RWPE1 (cell line): ENCODE measurements at regions not wholly inside any gene's neighbourhood (a gene's known extent, or its start where the extent isn't known, plus 50 kb on each side); places are given as distances from the start of the nearest gene placed in this dataset.
A peak's percentile ranks its signal among the peaks of the same experiment; 100 is the strongest.

ENCODE experiments used
- CTCF ChIA-PET: fragments of 350-600 bp; sonication (Branson Sonifier 250); formaldehyde crosslinking; extraction: SDS; loops from one replicate; lab custom pipeline; 2021; lab: Yijun Ruan, JAX
- POLR2A ChIA-PET: fragments of 400-600 bp; formaldehyde crosslinking; extraction: SDS; loops from one replicate; lab custom pipeline; 2020; ENCODE audit warnings: antibody characterized with exemption; ENCODE audit not compliant: low non-redundant PET; lab: Yijun Ruan, JAX
- DNase-seq: peaks from one replicate; pipeline ENCODE4 v3.0.0; 2012; ENCODE audit warnings: low spot score
- H3K27ac ChIP-seq: fragments of 450-650 bp; 2 replicates; pipeline ENCODE4 v1.5.1; 2017
- TF ChIP-seq, protein P1 (sequence below): fragments of 450-650 bp; conservative IDR thresholded peaks from 2 replicates; pipeline ENCODE4 v1.5.1; 2017; ENCODE audit warnings: low read depth, mild to moderate bottlenecking

DNA sequence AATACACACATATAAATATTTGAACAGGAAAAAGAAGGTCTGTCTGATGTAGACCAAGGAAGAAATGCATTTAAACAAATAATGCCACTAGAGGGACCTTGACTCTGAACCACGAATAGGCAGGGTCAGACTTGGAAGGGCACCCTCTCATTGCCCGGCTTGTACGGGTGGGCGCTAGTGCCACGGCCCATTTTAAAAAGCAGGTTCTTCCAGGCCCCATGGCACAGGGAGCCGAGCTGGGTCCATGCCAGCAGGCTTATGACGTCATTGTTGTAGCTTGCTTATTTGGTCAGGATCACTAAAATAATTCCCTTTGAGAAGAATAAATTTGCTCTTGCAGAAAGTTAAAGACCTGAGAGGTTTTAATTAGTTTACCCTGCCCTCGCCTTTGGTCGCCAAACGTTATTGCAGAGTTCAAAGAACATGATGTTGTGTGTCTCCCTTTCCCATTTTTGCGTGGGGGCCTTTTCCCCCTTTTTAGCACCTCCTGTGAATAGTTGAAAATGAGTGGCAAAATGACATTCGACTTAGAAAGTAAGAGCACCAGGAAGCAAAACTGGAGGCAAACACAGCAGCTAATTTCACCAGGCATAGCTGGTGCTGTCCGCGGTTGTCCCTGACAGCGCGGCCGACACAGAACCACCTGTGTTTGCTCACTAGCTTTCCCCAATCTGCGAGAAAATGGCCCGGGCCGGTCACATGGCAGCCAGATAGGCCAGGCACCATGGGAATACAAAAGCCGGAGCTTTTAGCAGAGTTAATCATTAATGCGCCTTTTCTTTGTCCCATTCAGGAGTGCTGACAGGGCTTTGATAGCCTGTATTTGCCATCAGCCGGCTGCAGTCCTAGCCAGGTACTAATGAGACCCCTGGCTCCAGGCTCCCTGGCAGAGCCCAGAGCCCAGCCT lies 93.8 kb downstream of the FOXA2 start:
- ChIA-PET CTCF (interaction anchor here (0.6 to 1.6 kb wide), 4 partner anchors 16 to 273 kb away, joined by 3 to 4 read pairs (median 3); no protein-coding TSS in a partner anchor), POLR2A (no interaction called here)
- TF ChIP-seq, protein P1, sequence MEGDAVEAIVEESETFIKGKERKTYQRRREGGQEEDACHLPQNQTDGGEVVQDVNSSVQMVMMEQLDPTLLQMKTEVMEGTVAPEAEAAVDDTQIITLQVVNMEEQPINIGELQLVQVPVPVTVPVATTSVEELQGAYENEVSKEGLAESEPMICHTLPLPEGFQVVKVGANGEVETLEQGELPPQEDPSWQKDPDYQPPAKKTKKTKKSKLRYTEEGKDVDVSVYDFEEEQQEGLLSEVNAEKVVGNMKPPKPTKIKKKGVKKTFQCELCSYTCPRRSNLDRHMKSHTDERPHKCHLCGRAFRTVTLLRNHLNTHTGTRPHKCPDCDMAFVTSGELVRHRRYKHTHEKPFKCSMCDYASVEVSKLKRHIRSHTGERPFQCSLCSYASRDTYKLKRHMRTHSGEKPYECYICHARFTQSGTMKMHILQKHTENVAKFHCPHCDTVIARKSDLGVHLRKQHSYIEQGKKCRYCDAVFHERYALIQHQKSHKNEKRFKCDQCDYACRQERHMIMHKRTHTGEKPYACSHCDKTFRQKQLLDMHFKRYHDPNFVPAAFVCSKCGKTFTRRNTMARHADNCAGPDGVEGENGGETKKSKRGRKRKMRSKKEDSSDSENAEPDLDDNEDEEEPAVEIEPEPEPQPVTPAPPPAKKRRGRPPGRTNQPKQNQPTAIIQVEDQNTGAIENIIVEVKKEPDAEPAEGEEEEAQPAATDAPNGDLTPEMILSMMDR = no peak
- no peak overlapping the region for H3K27ac ChIP-seq
- peak; percentile 10 for DNase-seq

DNA sequence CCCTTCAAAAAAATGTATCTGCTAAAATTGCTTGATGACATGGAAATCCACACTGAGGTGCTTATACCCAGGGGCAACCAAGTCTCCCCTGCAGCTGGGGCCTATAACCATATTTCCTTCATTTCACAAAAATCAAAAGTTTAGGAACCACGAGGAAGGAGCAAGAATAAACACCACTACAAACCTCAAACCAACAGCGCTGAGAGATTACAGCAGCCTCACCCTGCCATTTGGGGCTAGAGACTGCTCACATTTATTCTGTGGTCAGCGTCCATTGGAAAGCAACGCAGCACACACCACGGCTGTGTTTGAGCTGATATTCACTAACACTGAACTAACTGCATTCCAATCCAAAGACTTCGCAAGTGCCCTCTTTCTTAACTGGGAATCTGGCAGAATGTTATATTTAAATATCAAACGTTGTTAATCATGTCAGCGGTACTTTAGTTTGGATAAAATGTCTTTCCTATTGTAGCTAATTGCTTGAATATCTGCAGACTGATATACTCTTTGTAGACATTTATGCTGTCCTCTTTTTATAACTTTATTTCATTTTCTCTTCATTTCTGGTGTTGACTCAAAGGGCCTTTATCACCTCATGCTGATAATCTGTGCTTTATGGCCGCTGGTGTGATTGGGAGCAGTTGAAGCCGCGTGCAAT lies 94.6 kb downstream of the FOXA2 start:
- no peak overlapping the region for H3K27ac ChIP-seq
- ChIA-PET POLR2A (no interaction called here), CTCF (interaction anchor here (0.6 to 1.6 kb wide), 2 partner anchors 154 to 194 kb away, joined by 4 to 5 read pairs; no protein-coding TSS in a partner anchor)
- TF ChIP-seq, protein P1 = no peak
- no peak for DNase-seq

DNA sequence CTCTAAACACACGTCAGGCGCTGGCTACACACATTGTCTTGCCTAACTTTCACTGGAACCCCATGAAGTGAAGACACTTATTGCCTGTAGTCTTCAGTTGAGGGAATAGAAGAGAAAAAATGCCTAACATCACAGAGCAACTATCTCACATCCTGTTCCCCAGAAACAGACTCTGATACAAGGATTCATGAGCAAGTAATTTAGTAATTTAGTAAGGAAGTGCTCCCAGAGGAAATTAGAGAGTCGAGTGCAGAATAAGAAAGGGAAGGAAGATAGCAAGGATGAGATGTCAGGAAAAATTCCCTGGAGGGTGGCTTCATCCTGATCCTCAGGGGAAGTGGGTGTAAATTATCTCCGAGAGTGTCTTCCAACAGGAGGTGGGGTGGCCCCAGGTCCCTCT lies 104.0 kb downstream of the FOXA2 start:
- no peak for DNase-seq
- TF ChIP-seq, protein P1 = no peak
- POLR2A ChIA-PET = no interaction called here
- no peak overlapping the region for H3K27ac ChIP-seq
- CTCF ChIA-PET = interaction anchor here (0.5 kb wide), 1 partner anchor 19 kb away, joined by 3 read pairs; no protein-coding TSS in a partner anchor

DNA sequence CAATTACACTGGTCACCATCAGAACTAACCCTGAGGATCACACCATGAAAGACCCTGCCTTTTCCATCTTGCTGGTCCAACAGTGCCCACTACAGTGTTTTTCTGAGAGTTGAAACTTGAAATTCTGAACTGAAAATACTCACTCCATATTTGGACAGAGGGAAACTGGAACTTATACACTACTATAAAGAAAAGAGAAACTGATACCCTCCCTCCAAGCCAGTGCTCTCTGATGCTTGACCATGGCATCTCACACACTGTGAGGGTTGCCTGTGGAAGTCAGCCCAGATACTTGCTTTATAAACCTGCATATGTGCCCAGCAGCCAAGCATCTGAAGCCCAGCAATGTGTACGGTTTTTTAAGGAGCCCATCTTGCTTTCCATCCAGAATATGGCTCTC lies 108.7 kb downstream of the FOXA2 start:
- TF ChIP-seq, protein P1 = no peak
- ChIA-PET POLR2A (no interaction called here), CTCF (no interaction called here)
- DNase-seq = no peak
- no peak overlapping the region for H3K27ac ChIP-seq

DNA sequence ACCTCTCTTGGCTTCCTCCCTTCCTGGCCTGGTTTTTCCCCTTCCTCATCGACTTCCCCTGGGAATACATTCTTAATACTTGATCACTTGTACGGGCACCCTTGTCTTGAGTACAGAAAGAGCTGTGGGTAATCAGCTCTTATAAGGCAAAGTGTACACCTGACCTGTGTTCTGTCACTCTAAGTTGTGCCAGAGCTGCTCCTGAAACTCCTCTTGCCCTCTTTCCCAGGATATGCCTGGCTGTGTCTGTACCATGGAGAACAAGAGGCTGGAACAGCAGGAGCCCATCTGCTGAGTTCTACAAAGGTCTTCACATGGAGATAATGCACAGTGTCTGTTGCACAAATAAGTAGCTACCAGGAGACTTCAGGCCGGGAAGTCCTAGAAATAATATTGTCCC lies 110.1 kb downstream of the FOXA2 start:
- TF ChIP-seq, protein P1 = no peak

DNA sequence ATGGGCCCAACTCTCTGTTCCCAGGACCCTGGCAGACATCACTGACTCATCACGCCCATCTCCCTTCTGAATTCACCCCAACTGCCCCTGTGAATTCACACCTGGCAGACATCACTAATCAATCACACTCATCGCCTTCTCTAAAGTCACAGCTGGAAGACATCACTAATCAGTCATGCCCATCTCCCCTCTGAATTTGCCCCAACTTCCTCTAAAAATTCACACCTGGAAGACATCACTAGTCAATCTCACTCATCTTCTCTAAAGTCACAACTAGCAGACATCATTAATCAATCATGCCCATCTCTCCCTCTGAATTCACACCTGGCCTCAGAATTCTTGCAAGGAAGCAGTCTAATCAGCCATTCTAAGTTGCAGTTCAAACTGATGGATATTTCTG lies 111.1 kb downstream of the FOXA2 start:
- H3K27ac ChIP-seq = no peak overlapping the region
- ChIA-PET CTCF (no interaction called here), POLR2A (no interaction called here)
- no peak for DNase-seq
- TF ChIP-seq, protein P1 = no peak

More for the DNA sequence above, 110.1 kb downstream of the FOXA2 start:
- H3K27ac ChIP-seq = no peak overlapping the region
- ChIA-PET CTCF (no interaction called here), POLR2A (no interaction called here)
- DNase-seq = no peak
